ENCODE measurements at regions not wholly inside any gene's neighbourhood (a gene's known extent, or its start where the extent isn't known, plus 50 kb on each side); places are given as distances from the start of the nearest gene placed in this dataset.

GRCh38 chr13:105184201-105184600 lies 1351.3 kb downstream of the EFNB2 start:
- Histone ChIP-seq H3K27me3 (no peaks in the 10 kb centered on the region), H3K4me3 (no peak overlapping the region), H3K36me3 (no peaks in the 10 kb centered on the region), H3K4me1 (no peaks in the 10 kb centered on the region), H3K27ac (no peak overlapping the region), H3K9me3 (no peaks in the 10 kb centered on the region)
- TF ChIP-seq CTCF (IDR thresholded peaks at IDR 0.05), result no peak
- DNase-seq, result no peak
- intact Hi-C loops (cut with DNase I; ENCODE audit: low total_unique reads), result no loop called here

GRCh38 chr13:105177265-105177900 lies 1358.1 kb downstream of the EFNB2 start:
- no peaks in the 10 kb centered on the region for H3K27me3 ChIP-seq
- no peak overlapping the region for H3K27ac ChIP-seq
- H3K36me3 ChIP-seq, result no peaks in the 10 kb centered on the region
- no peak for DNase-seq
- intact Hi-C loops (cut with DNase I; ENCODE audit: low total_unique reads), result no loop called here
- no peak overlapping the region for H3K4me3 ChIP-seq
- TF ChIP-seq CTCF (IDR thresholded peaks at IDR 0.05), result no peak
- H3K9me3 ChIP-seq, result no peaks in the 10 kb centered on the region
- no peaks in the 10 kb centered on the region for H3K4me1 ChIP-seq

GRCh38 chr13:105170438-105170837 lies 1365.0 kb downstream of the EFNB2 start:
- Histone ChIP-seq H3K4me1 (no peaks in the 10 kb centered on the region), H3K27me3 (no peaks in the 10 kb centered on the region), H3K9me3 (peaks cover 0 to 7% (median 0%) of the 10 kb centered on the region in 3 donors), H3K36me3 (no peaks in the 10 kb centered on the region), H3K27ac (no peak overlapping the region), H3K4me3 (no peak overlapping the region)
- DNase-seq, result no peak
- intact Hi-C loops (cut with DNase I; ENCODE audit: low total_unique reads), result no loop called here
- no peak for TF ChIP-seq CTCF (IDR thresholded peaks at IDR 0.05)

GRCh38 chr13:105168295-105168694 lies 1367.2 kb downstream of the EFNB2 start:
- intact Hi-C loops (cut with DNase I; ENCODE audit: low total_unique reads), result no loop called here
- Histone ChIP-seq H3K27ac (no peak overlapping the region), H3K27me3 (no peaks in the 10 kb centered on the region), H3K36me3 (no peaks in the 10 kb centered on the region), H3K4me3 (no peak overlapping the region), H3K9me3 (peaks cover 0 to 7% (median 0%) of the 10 kb centered on the region in 3 donors), H3K4me1 (no peaks in the 10 kb centered on the region)
- no peak for DNase-seq
- TF ChIP-seq CTCF (IDR thresholded peaks at IDR 0.05), result no peak

GRCh38 chr13:105167385-105167784 lies 1368.1 kb downstream of the EFNB2 start:
- H3K36me3 ChIP-seq, result no peaks in the 10 kb centered on the region
- intact Hi-C loops (cut with DNase I; ENCODE audit: low total_unique reads), result no loop called here
- no peak overlapping the region for H3K4me3 ChIP-seq
- H3K9me3 ChIP-seq, result peaks cover 0 to 7% (median 0%) of the 10 kb centered on the region in 3 donors
- no peak overlapping the region for H3K27ac ChIP-seq
- H3K4me1 ChIP-seq, result no peaks in the 10 kb centered on the region
- H3K27me3 ChIP-seq, result no peaks in the 10 kb centered on the region
- DNase-seq, result no peak
- no peak for TF ChIP-seq CTCF (IDR thresholded peaks at IDR 0.05)
